ENCODE measurements at regions not wholly inside any gene's neighbourhood (a gene's known extent, or its start where the extent isn't known, plus 50 kb on each side); places are given as distances from the start of the nearest gene placed in this dataset.
"Not testable (repeated sequence)": the region's sequence is repeated elsewhere in the genome, so short reads cannot be mapped to it uniquely, and the experiment has no call there.

GRCh38 chr9:110032532-110032931 is 175.4 kb downstream of the C9orf152 start:
- not testable (repeated sequence) for TF ChIP-seq CTCF (IDR thresholded peaks at IDR 0.05; ENCODE audit: insufficient read depth, low read depth, low read length); EZH2 (IDR thresholded peaks at IDR 0.05; ENCODE audit: insufficient read depth, low read length)
